Transverse colon (tissue), 4 donors: ENCODE measurements at regions not wholly inside any gene's neighbourhood (a gene's known extent, or its start where the extent isn't known, plus 50 kb on each side); places are given as distances from the start of the nearest gene placed in this dataset.

Experiments used
- EP300 ChIP-seq: sonication (generic); formaldehyde crosslinking; IDR thresholded peaks from one replicate; pipeline ENCODE4 v1.6.1; 2017; ENCODE audit warnings: antibody characterized with exemption, low read depth
- POLR2A ChIP-seq: fragments of 450-650 bp; IDR thresholded peaks from one replicate; pipeline ENCODE4 v1.6.1; 2016; ENCODE audit warnings: antibody characterized with exemption, mild to moderate bottlenecking, moderate library complexity
- POLR2AphosphoS5 ChIP-seq, 3 donors: sonication (generic); formaldehyde crosslinking; IDR thresholded peaks; one replicate each; pipeline ENCODE4 v1.6.1; 2016; ENCODE audit warnings: antibody characterized with exemption in 3 of 3
- TF ChIP-seq, protein P1 (sequence below), 5 experiments: fragments of 200-600 bp in 3 of 5; fragments of 450-650 bp in 2 of 5; sonication (generic) in 3 of 5; IDR thresholded peaks; 1 replicate in 2 of 5; 2 replicates in 3 of 5; pipeline ENCODE4 v1.5.1; 2016 to 2017; ENCODE audit warnings: antibody characterized with exemption in 5 of 5, inconsistent platforms in 3 of 5, mild to moderate bottlenecking in 2 of 5, moderate library complexity in 1 of 5

DNA sequence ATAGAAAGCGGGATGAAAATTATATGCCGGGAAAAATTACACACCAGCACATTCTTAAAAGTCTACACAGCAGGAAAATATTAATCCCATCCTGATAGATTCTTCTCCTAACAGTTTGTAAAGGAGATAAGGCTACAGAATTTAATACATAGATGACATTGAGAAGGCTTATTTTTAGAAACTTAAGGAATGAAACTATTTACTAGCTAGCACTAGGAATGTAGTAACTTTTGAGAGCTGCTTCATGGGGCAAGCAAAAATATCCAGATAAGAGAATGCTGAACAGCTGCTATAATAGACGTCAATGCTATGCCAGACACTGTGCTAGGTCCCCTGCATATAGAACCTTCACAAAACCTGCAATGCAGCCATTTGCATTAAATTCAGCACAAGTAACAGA, 912.7 kb upstream of the NR2F2 start:
- TF ChIP-seq, protein P1, sequence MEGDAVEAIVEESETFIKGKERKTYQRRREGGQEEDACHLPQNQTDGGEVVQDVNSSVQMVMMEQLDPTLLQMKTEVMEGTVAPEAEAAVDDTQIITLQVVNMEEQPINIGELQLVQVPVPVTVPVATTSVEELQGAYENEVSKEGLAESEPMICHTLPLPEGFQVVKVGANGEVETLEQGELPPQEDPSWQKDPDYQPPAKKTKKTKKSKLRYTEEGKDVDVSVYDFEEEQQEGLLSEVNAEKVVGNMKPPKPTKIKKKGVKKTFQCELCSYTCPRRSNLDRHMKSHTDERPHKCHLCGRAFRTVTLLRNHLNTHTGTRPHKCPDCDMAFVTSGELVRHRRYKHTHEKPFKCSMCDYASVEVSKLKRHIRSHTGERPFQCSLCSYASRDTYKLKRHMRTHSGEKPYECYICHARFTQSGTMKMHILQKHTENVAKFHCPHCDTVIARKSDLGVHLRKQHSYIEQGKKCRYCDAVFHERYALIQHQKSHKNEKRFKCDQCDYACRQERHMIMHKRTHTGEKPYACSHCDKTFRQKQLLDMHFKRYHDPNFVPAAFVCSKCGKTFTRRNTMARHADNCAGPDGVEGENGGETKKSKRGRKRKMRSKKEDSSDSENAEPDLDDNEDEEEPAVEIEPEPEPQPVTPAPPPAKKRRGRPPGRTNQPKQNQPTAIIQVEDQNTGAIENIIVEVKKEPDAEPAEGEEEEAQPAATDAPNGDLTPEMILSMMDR (IDR thresholded peaks at IDR 0.05), result no peak
- TF ChIP-seq POLR2A (no peak), POLR2AphosphoS5 (IDR thresholded peaks at IDR 0.05) (no peak), EP300 (no peak)
